ENCODE measurements at regions not wholly inside any gene's neighbourhood (a gene's known extent, or its start where the extent isn't known, plus 50 kb on each side); places are given as distances from the start of the nearest gene placed in this dataset.
"Not testable (repeated sequence)": the region's sequence is repeated elsewhere in the genome, so short reads cannot be mapped to it uniquely, and the experiment has no call there.

DNA sequence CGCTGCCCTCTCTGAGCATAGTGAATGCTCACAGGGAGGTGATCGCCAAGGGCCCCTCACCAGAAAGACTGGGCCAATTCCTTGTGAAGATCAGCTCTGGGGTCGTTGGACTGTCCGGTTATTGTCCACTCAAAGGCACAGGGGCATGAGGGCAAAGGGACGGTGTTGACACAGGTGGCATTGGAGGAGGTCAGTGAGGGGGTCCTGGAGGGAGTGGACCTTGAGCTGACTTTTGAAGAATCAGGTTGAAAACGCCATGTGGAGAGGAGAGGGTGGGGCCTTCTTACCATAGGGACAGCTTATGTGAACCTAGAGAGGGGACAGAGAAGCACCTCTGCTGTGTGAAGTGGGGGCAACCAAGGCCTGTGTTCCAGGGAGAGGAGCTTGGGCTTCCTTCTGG, 131.5 kb downstream of the TFCP2L1 start:
- H2AFZ ChIP-seq, result no peak overlapping the region
- no peak overlapping the region for H3K27ac ChIP-seq
- no peaks in the 10 kb centered on the region for H3K27me3 ChIP-seq (ENCODE audit: control insufficient read depth, insufficient read depth, low read length)
- H3K4me1 ChIP-seq, result no peaks in the 10 kb centered on the region
- TF ChIP-seq, protein P1, sequence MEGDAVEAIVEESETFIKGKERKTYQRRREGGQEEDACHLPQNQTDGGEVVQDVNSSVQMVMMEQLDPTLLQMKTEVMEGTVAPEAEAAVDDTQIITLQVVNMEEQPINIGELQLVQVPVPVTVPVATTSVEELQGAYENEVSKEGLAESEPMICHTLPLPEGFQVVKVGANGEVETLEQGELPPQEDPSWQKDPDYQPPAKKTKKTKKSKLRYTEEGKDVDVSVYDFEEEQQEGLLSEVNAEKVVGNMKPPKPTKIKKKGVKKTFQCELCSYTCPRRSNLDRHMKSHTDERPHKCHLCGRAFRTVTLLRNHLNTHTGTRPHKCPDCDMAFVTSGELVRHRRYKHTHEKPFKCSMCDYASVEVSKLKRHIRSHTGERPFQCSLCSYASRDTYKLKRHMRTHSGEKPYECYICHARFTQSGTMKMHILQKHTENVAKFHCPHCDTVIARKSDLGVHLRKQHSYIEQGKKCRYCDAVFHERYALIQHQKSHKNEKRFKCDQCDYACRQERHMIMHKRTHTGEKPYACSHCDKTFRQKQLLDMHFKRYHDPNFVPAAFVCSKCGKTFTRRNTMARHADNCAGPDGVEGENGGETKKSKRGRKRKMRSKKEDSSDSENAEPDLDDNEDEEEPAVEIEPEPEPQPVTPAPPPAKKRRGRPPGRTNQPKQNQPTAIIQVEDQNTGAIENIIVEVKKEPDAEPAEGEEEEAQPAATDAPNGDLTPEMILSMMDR (IDR thresholded peaks at IDR 0.05), result no peak
- H3K79me2 ChIP-seq, result no peaks in the 10 kb centered on the region
- no peak overlapping the region for H3K4me3 ChIP-seq (ENCODE audit: low read depth, low read length)
- H3K36me3 ChIP-seq (ENCODE audit: control insufficient read depth, insufficient read depth, low read length), result no peaks in the 10 kb centered on the region
- H3K4me2 ChIP-seq (ENCODE audit: low read length), result no peak overlapping the region
- no peaks in the 10 kb centered on the region for H3K9me3 ChIP-seq (ENCODE audit: control insufficient read depth, low read length)
- H3K9ac ChIP-seq, result no peak overlapping the region

GRCh38 chr2:121155502-121156056, 129.4 kb downstream of the TFCP2L1 start:
- Histone ChIP-seq H2AFZ (no peak overlapping the region), H3K4me2 (ENCODE audit: low read length) (no peak overlapping the region), H3K9me3 (ENCODE audit: control insufficient read depth, low read length) (no peaks in the 10 kb centered on the region), H3K27me3 (ENCODE audit: control insufficient read depth, insufficient read depth, low read length) (no peaks in the 10 kb centered on the region), H3K4me1 (no peaks in the 10 kb centered on the region), H3K27ac (no peak overlapping the region), H3K36me3 (ENCODE audit: control insufficient read depth, insufficient read depth, low read length) (no peaks in the 10 kb centered on the region), H3K79me2 (no peaks in the 10 kb centered on the region), H3K4me3 (ENCODE audit: low read depth, low read length) (no peak overlapping the region), H3K9ac (no peak overlapping the region)
- TF ChIP-seq, protein P1 (IDR thresholded peaks at IDR 0.05), result no peak

GRCh38 chr2:121157481-121157880, 127.5 kb downstream of the TFCP2L1 start:
- H3K4me3 ChIP-seq (ENCODE audit: low read depth, low read length), result not testable (repeated sequence)

GRCh38 chr2:121159291-121160071, 125.5 kb downstream of the TFCP2L1 start:
- H3K79me2 ChIP-seq, result no peaks in the 10 kb centered on the region
- no peaks in the 10 kb centered on the region for H3K36me3 ChIP-seq (ENCODE audit: control insufficient read depth, insufficient read depth, low read length)
- no peak overlapping the region for H3K27ac ChIP-seq
- H3K4me3 ChIP-seq (ENCODE audit: low read depth, low read length), result no peak overlapping the region
- no peaks in the 10 kb centered on the region for H3K4me1 ChIP-seq
- no peak overlapping the region for H2AFZ ChIP-seq
- no peaks in the 10 kb centered on the region for H3K9me3 ChIP-seq (ENCODE audit: control insufficient read depth, low read length)
- no peak overlapping the region for H3K9ac ChIP-seq
- no peak overlapping the region for H3K4me2 ChIP-seq (ENCODE audit: low read length)
- TF ChIP-seq, protein P1 (IDR thresholded peaks at IDR 0.05), result no peak
- no peaks in the 10 kb centered on the region for H3K27me3 ChIP-seq (ENCODE audit: control insufficient read depth, insufficient read depth, low read length)

More at GRCh38 chr2:121157481-121157880, 127.5 kb downstream of the TFCP2L1 start:
- not testable (repeated sequence) for H3K9ac ChIP-seq; H3K27ac ChIP-seq; H3K9me3 ChIP-seq (ENCODE audit: control insufficient read depth, low read length); H3K79me2 ChIP-seq; H2AFZ ChIP-seq; H3K27me3 ChIP-seq (ENCODE audit: control insufficient read depth, insufficient read depth, low read length); H3K4me2 ChIP-seq (ENCODE audit: low read length); H3K4me1 ChIP-seq; H3K36me3 ChIP-seq (ENCODE audit: control insufficient read depth, insufficient read depth, low read length)

DNA sequence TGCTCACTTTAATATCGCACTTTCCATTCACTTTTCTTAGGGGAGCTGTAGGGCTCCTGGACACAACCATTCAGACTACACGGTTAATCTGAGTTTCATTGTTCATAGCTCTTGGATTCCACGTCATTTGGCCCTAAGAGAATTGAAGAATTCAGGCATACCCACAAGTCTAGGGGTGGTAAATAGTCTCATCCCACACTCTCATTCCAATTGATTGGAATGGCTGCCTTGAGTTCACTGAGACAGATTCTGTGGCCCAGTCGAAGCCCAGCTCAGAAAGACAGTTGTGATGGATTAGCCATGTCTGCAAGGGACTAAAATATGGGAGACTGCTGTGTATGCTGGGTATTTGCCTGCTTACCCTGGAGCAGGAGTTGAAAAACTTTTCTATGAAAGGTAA, 124.6 kb downstream of the TFCP2L1 start:
- Histone ChIP-seq H3K9me3 (ENCODE audit: control insufficient read depth, low read length) (no peaks in the 10 kb centered on the region), H3K79me2 (no peaks in the 10 kb centered on the region), H3K9ac (no peak overlapping the region), H2AFZ (no peak overlapping the region), H3K4me1 (no peaks in the 10 kb centered on the region), H3K27ac (no peak overlapping the region), H3K36me3 (ENCODE audit: control insufficient read depth, insufficient read depth, low read length) (no peaks in the 10 kb centered on the region), H3K4me3 (ENCODE audit: low read depth, low read length) (no peak overlapping the region), H3K27me3 (ENCODE audit: control insufficient read depth, insufficient read depth, low read length) (no peaks in the 10 kb centered on the region), H3K4me2 (ENCODE audit: low read length) (no peak overlapping the region)
- TF ChIP-seq, protein P1 (IDR thresholded peaks at IDR 0.05), result no peak

All from parathyroid adenoma (tissue), 2 donors.